Tibial artery (tissue), 4 donors: ENCODE measurements at regions not wholly inside any gene's neighbourhood (a gene's known extent, or its start where the extent isn't known, plus 50 kb on each side); places are given as distances from the start of the nearest gene placed in this dataset.

Source experiments
- DNase-seq, 2 donors: peaks; one replicate each; pipeline ENCODE4 v3.0.0-alpha.2; 2019
- H3K27ac ChIP-seq, 2 donors: fragments of 200-600 bp; sonication (generic) in 1 of 2; 1 replicate in 1 of 2; 2 replicates in 1 of 2; pipeline ENCODE4 v1.5.1; 2018 to 2019; ENCODE audit warnings: mild to moderate bottlenecking in 1 of 2
- H3K27me3 ChIP-seq, 2 donors: fragments of 200-600 bp; sonication (generic) in 1 of 2; one replicate each; pipeline versions ENCODE4 v1.5.1 to v1.6.0; 2016 to 2019
- H3K36me3 ChIP-seq, 3 donors: fragments of 200-600 bp; sonication (generic) in 2 of 3; one replicate each; pipeline ENCODE4 v1.5.1; 2016 to 2019; ENCODE audit warnings: mild to moderate bottlenecking in 2 of 3
- H3K4me1 ChIP-seq, 4 donors: fragments of 200-600 bp; sonication (generic) in 2 of 4; 1 replicate in 3 of 4; 2 replicates in 1 of 4; pipeline ENCODE4 v1.5.1; 2016 to 2019
- H3K4me3 ChIP-seq, 2 donors: fragments of 200-600 bp; sonication (generic) in 1 of 2; 1 replicate in 1 of 2; 2 replicates in 1 of 2; pipeline ENCODE4 v1.5.1; 2018 to 2019; ENCODE audit warnings: mild to moderate bottlenecking in 2 of 2
- H3K9me3 ChIP-seq, 3 donors: fragments of 200-600 bp; sonication (generic) in 1 of 3; one replicate each; pipeline ENCODE4 v1.5.1; 2016 to 2019
- intact Hi-C: fragments of 100-400 bp; cut with DNase I; formaldehyde crosslinking; loops from one replicate; pipeline ENCODE4 v1.15.0; 2023; ENCODE audit warnings: low total_unique reads
- TF ChIP-seq, protein P1 (sequence below), 2 experiments: fragments of 200-600 bp in 1 of 2; fragments of 450-650 bp in 1 of 2; IDR thresholded peaks; one replicate each; pipeline ENCODE4 v1.5.1; 2017 to 2019; ENCODE audit warnings: antibody characterized with exemption in 2 of 2, mild to moderate bottlenecking in 1 of 2, moderate library complexity in 1 of 2

DNA sequence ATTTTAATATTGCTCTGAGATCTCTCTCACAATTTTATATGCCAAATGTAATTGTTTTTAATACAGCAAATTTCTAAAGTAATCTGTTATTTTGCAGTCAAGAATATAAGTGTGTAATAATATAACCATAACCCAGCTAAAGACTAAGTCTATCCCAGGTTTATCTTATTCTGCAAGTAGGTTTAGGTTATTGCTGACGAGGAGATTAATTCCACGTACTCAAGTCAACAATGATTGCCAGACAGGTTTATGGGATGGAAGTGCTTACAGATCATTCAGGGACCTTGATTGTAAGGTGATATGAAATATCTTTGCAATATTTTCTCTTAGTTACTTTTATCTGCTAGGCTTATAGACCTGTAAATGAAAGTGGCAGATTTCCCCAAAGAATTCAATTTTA is 698.3 kb downstream of the HDGFL1 start:
- TF ChIP-seq, protein P1, sequence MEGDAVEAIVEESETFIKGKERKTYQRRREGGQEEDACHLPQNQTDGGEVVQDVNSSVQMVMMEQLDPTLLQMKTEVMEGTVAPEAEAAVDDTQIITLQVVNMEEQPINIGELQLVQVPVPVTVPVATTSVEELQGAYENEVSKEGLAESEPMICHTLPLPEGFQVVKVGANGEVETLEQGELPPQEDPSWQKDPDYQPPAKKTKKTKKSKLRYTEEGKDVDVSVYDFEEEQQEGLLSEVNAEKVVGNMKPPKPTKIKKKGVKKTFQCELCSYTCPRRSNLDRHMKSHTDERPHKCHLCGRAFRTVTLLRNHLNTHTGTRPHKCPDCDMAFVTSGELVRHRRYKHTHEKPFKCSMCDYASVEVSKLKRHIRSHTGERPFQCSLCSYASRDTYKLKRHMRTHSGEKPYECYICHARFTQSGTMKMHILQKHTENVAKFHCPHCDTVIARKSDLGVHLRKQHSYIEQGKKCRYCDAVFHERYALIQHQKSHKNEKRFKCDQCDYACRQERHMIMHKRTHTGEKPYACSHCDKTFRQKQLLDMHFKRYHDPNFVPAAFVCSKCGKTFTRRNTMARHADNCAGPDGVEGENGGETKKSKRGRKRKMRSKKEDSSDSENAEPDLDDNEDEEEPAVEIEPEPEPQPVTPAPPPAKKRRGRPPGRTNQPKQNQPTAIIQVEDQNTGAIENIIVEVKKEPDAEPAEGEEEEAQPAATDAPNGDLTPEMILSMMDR (IDR thresholded peaks at IDR 0.05) = no peak
- H3K27ac ChIP-seq = no peak overlapping the region
- no peaks in the 10 kb centered on the region for H3K27me3 ChIP-seq
- H3K9me3 ChIP-seq = no peaks in the 10 kb centered on the region
- intact Hi-C loops = no loop called here
- H3K36me3 ChIP-seq = no peaks in the 10 kb centered on the region
- DNase-seq = no peak
- no peak overlapping the region for H3K4me3 ChIP-seq
- H3K4me1 ChIP-seq = peaks cover 0 to 3% (median 0%) of the 10 kb centered on the region in 4 donors

DNA sequence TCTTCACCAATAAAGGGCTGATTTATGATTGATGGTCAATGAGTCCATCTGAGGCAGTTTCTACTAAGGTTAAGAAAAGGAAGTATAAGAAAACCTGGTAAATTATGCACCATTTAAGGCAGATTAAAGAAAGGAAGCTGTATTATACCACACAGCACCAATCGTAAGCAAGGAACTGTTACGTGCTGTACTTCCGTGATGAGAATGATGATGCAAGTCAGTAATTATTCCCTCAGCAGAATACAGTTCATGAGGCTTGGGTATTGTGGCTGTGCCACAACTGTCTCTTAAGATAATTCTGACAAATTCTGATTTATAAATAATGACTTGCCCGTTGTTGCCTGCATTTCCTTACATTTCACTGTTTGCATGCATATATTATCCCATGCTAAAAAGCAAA is 699.0 kb downstream of the HDGFL1 start:
- no peak overlapping the region for H3K27ac ChIP-seq
- H3K36me3 ChIP-seq = no peaks in the 10 kb centered on the region
- no peak for DNase-seq
- H3K4me3 ChIP-seq = no peak overlapping the region
- H3K4me1 ChIP-seq = peaks cover 0 to 3% (median 0%) of the 10 kb centered on the region in 4 donors
- TF ChIP-seq, protein P1 (IDR thresholded peaks at IDR 0.05) = no peak
- H3K27me3 ChIP-seq = no peaks in the 10 kb centered on the region
- no peaks in the 10 kb centered on the region for H3K9me3 ChIP-seq
- intact Hi-C loops = no loop called here

DNA sequence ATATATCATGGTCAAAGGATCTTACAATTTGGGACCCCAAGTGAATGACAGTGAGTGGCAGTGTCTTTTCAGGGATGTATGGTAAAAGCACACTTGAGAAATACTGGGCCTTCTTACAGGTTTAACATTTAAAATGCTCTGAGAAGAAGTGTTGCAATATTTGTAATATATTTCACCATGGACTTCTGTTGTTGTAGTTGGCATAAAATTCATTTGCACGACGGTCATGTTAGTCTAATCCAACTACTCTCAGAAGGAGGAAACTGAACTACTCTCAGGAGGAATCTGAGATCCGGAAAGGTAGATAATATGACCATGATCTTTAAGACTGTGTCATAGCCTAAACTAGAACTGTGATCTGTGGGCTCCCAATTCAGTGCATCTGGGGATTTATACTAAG is 700.1 kb downstream of the HDGFL1 start:
- Histone ChIP-seq H3K4me1 (peaks cover 0 to 3% (median 0%) of the 10 kb centered on the region in 4 donors), H3K4me3 (no peak overlapping the region), H3K9me3 (no peaks in the 10 kb centered on the region), H3K36me3 (no peaks in the 10 kb centered on the region), H3K27me3 (no peaks in the 10 kb centered on the region), H3K27ac (no peak overlapping the region)
- TF ChIP-seq, protein P1 (IDR thresholded peaks at IDR 0.05) = no peak
- intact Hi-C loops = no loop called here
- DNase-seq = no peak

DNA sequence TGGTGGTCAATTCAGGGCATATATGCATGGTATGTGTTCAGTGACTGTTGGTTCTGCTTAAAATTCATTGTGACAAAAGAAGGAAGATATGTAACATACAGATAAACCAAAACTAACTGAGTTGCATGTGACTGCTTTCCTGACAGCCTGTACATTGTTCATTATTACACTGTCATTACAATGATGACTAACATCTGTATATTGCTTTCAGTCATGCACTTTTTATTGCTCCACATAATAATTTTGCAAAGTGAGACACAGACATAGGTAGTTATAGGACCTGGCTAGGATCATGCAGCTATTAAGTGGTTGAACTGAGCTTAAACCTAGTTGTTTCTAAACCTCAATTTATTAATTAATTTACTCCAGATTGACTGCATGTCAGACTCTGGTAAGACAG is 703.2 kb downstream of the HDGFL1 start:
- TF ChIP-seq, protein P1 (IDR thresholded peaks at IDR 0.05) = no peak
- peaks cover 0 to 14% (median 0%) of the 10 kb centered on the region in 4 donors for H3K4me1 ChIP-seq
- no peaks in the 10 kb centered on the region for H3K36me3 ChIP-seq
- intact Hi-C loops = no loop called here
- no peaks in the 10 kb centered on the region for H3K27me3 ChIP-seq
- H3K4me3 ChIP-seq = no peak overlapping the region
- no peak for DNase-seq
- H3K27ac ChIP-seq = no peak overlapping the region
- no peaks in the 10 kb centered on the region for H3K9me3 ChIP-seq

DNA sequence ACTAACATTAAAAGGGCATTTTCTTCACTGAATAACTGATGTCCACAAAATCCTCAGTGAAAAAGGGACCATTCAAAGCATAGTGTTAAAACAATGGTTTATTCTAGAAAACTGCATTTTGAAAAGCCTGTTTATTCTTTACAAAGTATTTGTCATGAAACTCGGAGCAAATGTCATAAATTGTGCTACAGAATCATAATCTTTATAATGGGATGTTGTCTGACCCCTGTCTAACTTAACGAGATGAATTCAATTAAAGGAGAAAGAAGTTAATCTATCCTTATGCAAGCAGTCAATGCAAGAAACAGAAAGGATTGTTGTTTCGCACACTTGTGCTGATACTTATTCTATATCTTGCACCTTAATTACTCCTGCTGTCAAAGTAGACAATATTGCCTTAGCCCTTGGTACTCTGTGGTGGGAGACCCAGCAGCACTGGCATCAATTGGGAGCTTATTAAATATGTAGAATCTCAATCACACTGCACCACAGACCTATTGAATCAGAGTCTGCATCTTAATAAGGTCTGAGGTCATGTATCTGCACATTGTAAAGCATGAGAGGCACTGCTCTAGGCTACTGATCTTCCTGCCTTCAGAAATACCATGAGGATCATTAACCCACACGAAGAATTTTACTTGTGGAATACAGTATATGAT is 708.3 kb downstream of the HDGFL1 start:
- Histone ChIP-seq H3K27me3 (no peaks in the 10 kb centered on the region), H3K27ac (no peak overlapping the region), H3K4me1 (peaks cover 0 to 16% (median 0%) of the 10 kb centered on the region in 4 donors), H3K36me3 (no peaks in the 10 kb centered on the region), H3K4me3 (no peak overlapping the region), H3K9me3 (no peaks in the 10 kb centered on the region)
- TF ChIP-seq, protein P1 (IDR thresholded peaks at IDR 0.05) = no peak
- DNase-seq = no peak
- intact Hi-C loops = no loop called here

DNA sequence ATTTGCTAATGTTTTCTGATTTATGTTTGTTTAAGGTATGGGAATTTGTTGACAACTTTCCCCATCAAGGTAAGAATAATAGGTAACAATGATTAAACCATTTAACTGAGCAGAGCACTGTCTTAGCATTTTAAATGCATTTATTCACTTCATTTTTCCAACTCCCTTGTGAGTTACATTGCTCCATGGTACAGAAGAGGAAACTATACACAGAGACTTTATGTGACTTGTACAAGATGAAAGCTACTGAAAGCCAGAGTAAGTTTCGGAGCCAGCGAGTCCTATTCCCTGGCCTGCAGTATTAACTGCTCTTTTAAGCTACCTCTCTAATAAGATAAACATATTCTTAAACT is 708.8 kb downstream of the HDGFL1 start:
- H3K4me1 ChIP-seq = peaks cover 0 to 16% (median 0%) of the 10 kb centered on the region in 4 donors
- no peaks in the 10 kb centered on the region for H3K36me3 ChIP-seq
- intact Hi-C loops = no loop called here
- no peak for DNase-seq
- TF ChIP-seq, protein P1 (IDR thresholded peaks at IDR 0.05) = no peak
- H3K9me3 ChIP-seq = no peaks in the 10 kb centered on the region
- no peak overlapping the region for H3K27ac ChIP-seq
- no peaks in the 10 kb centered on the region for H3K27me3 ChIP-seq
- H3K4me3 ChIP-seq = no peak overlapping the region
